ENCODE measurements at regions not wholly inside any gene's neighbourhood (a gene's known extent, or its start where the extent isn't known, plus 50 kb on each side); places are given as distances from the start of the nearest gene placed in this dataset.

- Histone ChIP-seq H3K9me3 (ENCODE audit: control insufficient read depth in 3 of 3, low read length in 3 of 3) (no peaks in the 10 kb centered on the region), H3K27ac (ENCODE audit: low read depth, low read length) (no peak overlapping the region), H3K36me3 (ENCODE audit: control insufficient read depth in 3 of 3, insufficient read depth in 3 of 3, low read length in 3 of 3) (no peaks in the 10 kb centered on the region), H3K4me1 (ENCODE audit: control insufficient read depth in 3 of 3, insufficient read depth in 3 of 3, low read length in 3 of 3) (no peaks in the 10 kb centered on the region), H3K27me3 (ENCODE audit: control insufficient read depth in 3 of 3, insufficient read depth in 3 of 3, low read length in 3 of 3) (no peaks in the 10 kb centered on the region), H3K9ac (ENCODE audit: low read depth in 1 of 3, low read length in 3 of 3) (no peak overlapping the region), H3K4me3 (ENCODE audit: low read length in 3 of 3) (no peak overlapping the region)
Observed at GRCh38 chr1:216984536-216984935, 261.3 kb upstream of the ESRRG start.

- Histone ChIP-seq H3K27ac (ENCODE audit: low read depth, low read length) (no peak overlapping the region), H3K36me3 (ENCODE audit: control insufficient read depth in 3 of 3, insufficient read depth in 3 of 3, low read length in 3 of 3) (no peaks in the 10 kb centered on the region)
Observed at GRCh38 chr1:216983823-216984222, 260.6 kb upstream of the ESRRG start.

DNA sequence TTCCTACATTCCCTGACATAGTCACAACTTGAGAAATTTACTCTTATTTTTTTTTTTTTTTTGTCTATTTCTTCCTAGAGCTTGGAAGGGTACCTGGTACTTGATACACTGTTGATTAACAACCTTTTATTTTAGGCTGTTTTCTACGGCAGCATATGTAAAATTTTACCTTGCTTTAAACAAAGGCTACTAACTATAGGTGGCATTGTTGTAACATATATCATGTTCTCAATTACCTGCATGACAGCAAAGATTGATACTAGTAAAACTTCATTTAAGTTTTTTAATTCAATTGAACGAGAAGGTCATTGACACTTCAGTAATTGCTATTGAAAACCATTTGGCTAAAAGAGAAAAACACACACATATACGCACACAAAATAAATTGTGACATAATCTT lies 238.3 kb upstream of the ESRRG start:
- Histone ChIP-seq H3K9ac (ENCODE audit: low read depth in 1 of 3, low read length in 3 of 3) (no peak overlapping the region), H3K4me1 (ENCODE audit: control insufficient read depth in 3 of 3, insufficient read depth in 3 of 3, low read length in 3 of 3) (no peaks in the 10 kb centered on the region), H3K27ac (ENCODE audit: low read depth, low read length) (no peak overlapping the region), H3K36me3 (ENCODE audit: control insufficient read depth in 3 of 3, insufficient read depth in 3 of 3, low read length in 3 of 3) (no peaks in the 10 kb centered on the region), H3K9me3 (ENCODE audit: control insufficient read depth in 3 of 3, low read length in 3 of 3) (no peaks in the 10 kb centered on the region), H3K27me3 (ENCODE audit: control insufficient read depth in 3 of 3, insufficient read depth in 3 of 3, low read length in 3 of 3) (no peaks in the 10 kb centered on the region), H3K4me3 (ENCODE audit: low read length in 3 of 3) (no peak overlapping the region)

More at GRCh38 chr1:216983823-216984222, 260.6 kb upstream of the ESRRG start:
- Histone ChIP-seq H3K9me3 (ENCODE audit: control insufficient read depth in 3 of 3, low read length in 3 of 3) (no peaks in the 10 kb centered on the region), H3K9ac (ENCODE audit: low read depth in 1 of 3, low read length in 3 of 3) (no peak overlapping the region), H3K4me1 (ENCODE audit: control insufficient read depth in 3 of 3, insufficient read depth in 3 of 3, low read length in 3 of 3) (no peaks in the 10 kb centered on the region), H3K27me3 (ENCODE audit: control insufficient read depth in 3 of 3, insufficient read depth in 3 of 3, low read length in 3 of 3) (no peaks in the 10 kb centered on the region), H3K4me3 (ENCODE audit: low read length in 3 of 3) (no peak overlapping the region)

- Histone ChIP-seq H3K9me3 (ENCODE audit: control insufficient read depth in 3 of 3, low read length in 3 of 3) (no peaks in the 10 kb centered on the region), H3K9ac (ENCODE audit: low read depth in 1 of 3, low read length in 3 of 3) (no peak overlapping the region), H3K4me3 (ENCODE audit: low read length in 3 of 3) (no peak overlapping the region), H3K27ac (ENCODE audit: low read depth, low read length) (no peak overlapping the region), H3K27me3 (ENCODE audit: control insufficient read depth in 3 of 3, insufficient read depth in 3 of 3, low read length in 3 of 3) (no peaks in the 10 kb centered on the region), H3K36me3 (ENCODE audit: control insufficient read depth in 3 of 3, insufficient read depth in 3 of 3, low read length in 3 of 3) (no peaks in the 10 kb centered on the region), H3K4me1 (ENCODE audit: control insufficient read depth in 3 of 3, insufficient read depth in 3 of 3, low read length in 3 of 3) (no peaks in the 10 kb centered on the region)
Observed at GRCh38 chr1:216960716-216961115, 237.5 kb upstream of the ESRRG start.

- Histone ChIP-seq H3K36me3 (ENCODE audit: control insufficient read depth in 3 of 3, insufficient read depth in 3 of 3, low read length in 3 of 3) (no peaks in the 10 kb centered on the region), H3K4me1 (ENCODE audit: control insufficient read depth in 3 of 3, insufficient read depth in 3 of 3, low read length in 3 of 3) (no peaks in the 10 kb centered on the region), H3K4me3 (ENCODE audit: low read length in 3 of 3) (no peak overlapping the region), H3K9ac (ENCODE audit: low read depth in 1 of 3, low read length in 3 of 3) (no peak overlapping the region), H3K27me3 (ENCODE audit: control insufficient read depth in 3 of 3, insufficient read depth in 3 of 3, low read length in 3 of 3) (no peaks in the 10 kb centered on the region), H3K9me3 (ENCODE audit: control insufficient read depth in 3 of 3, low read length in 3 of 3) (peaks cover 0 to 4% (median 0%) of the 10 kb centered on the region in 3 donors), H3K27ac (ENCODE audit: low read depth, low read length) (no peak overlapping the region)
Observed at GRCh38 chr1:216958569-216958968, 235.3 kb upstream of the ESRRG start.

DNA sequence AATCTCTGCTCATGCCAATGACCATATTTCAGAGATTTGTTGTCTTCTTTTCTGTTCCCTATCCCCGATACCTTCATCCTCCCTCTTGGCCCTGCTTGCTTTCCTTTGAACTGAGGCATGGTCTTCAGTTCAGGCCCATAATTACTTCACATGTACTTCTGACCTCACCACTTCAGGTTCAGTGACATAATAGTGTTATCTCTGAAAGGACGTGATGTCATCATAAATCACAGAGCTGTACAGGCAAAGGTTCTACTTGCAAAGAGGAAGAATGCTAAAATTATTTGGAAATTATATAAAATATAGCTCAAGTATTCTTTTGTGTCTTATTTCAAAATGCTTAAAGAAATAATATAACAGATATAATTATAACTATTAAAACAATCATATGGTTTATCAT lies 230.3 kb upstream of the ESRRG start:
- H3K27ac ChIP-seq (ENCODE audit: low read depth, low read length): no peak overlapping the region
- peaks cover 0 to 4% (median 0%) of the 10 kb centered on the region in 3 donors for H3K9me3 ChIP-seq (ENCODE audit: control insufficient read depth in 3 of 3, low read length in 3 of 3)
- H3K27me3 ChIP-seq (ENCODE audit: control insufficient read depth in 3 of 3, insufficient read depth in 3 of 3, low read length in 3 of 3): no peaks in the 10 kb centered on the region
- no peak overlapping the region for H3K9ac ChIP-seq (ENCODE audit: low read depth in 1 of 3, low read length in 3 of 3)
- no peaks in the 10 kb centered on the region for H3K4me1 ChIP-seq (ENCODE audit: control insufficient read depth in 3 of 3, insufficient read depth in 3 of 3, low read length in 3 of 3)
- no peak overlapping the region for H3K4me3 ChIP-seq (ENCODE audit: low read length in 3 of 3)
- H3K36me3 ChIP-seq (ENCODE audit: control insufficient read depth in 3 of 3, insufficient read depth in 3 of 3, low read length in 3 of 3): no peaks in the 10 kb centered on the region

DNA sequence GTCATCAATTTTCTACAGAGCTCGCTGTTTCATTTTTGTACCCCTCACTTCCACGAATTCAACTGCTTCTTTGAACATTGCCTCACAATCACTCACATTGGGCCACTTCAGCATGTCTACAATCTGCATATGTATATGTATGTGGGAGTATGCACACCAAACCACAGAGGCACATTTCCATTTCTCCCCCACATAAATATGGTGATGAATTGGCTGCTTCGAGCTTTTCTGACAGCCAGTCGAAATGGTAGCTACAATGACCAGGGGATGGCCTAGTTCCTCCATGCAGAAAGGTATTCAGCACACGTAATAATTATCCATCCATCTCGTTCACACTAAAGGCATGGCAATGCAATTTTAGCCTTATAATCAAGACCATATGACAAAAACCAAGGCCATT lies 229.6 kb upstream of the ESRRG start:
- peaks cover 0 to 4% (median 0%) of the 10 kb centered on the region in 3 donors for H3K9me3 ChIP-seq (ENCODE audit: control insufficient read depth in 3 of 3, low read length in 3 of 3)
- H3K4me3 ChIP-seq (ENCODE audit: low read length in 3 of 3): no peak overlapping the region
- H3K9ac ChIP-seq (ENCODE audit: low read depth in 1 of 3, low read length in 3 of 3): no peak overlapping the region
- no peaks in the 10 kb centered on the region for H3K4me1 ChIP-seq (ENCODE audit: control insufficient read depth in 3 of 3, insufficient read depth in 3 of 3, low read length in 3 of 3)
- H3K27ac ChIP-seq (ENCODE audit: low read depth, low read length): no peak overlapping the region
- H3K36me3 ChIP-seq (ENCODE audit: control insufficient read depth in 3 of 3, insufficient read depth in 3 of 3, low read length in 3 of 3): no peaks in the 10 kb centered on the region
- H3K27me3 ChIP-seq (ENCODE audit: control insufficient read depth in 3 of 3, insufficient read depth in 3 of 3, low read length in 3 of 3): no peaks in the 10 kb centered on the region

GRCh38 chr1:216945538-216946080 lies 222.4 kb upstream of the ESRRG start:
- Histone ChIP-seq H3K27me3 (ENCODE audit: control insufficient read depth in 3 of 3, insufficient read depth in 3 of 3, low read length in 3 of 3) (no peaks in the 10 kb centered on the region), H3K9me3 (ENCODE audit: control insufficient read depth in 3 of 3, low read length in 3 of 3) (no peaks in the 10 kb centered on the region), H3K4me3 (ENCODE audit: low read length in 3 of 3) (no peak overlapping the region), H3K27ac (ENCODE audit: low read depth, low read length) (no peak overlapping the region), H3K9ac (ENCODE audit: low read depth in 1 of 3, low read length in 3 of 3) (no peak overlapping the region), H3K36me3 (ENCODE audit: control insufficient read depth in 3 of 3, insufficient read depth in 3 of 3, low read length in 3 of 3) (no peaks in the 10 kb centered on the region), H3K4me1 (ENCODE audit: control insufficient read depth in 3 of 3, insufficient read depth in 3 of 3, low read length in 3 of 3) (no peaks in the 10 kb centered on the region)

- Histone ChIP-seq H3K4me3 (ENCODE audit: low read length in 3 of 3) (no peak overlapping the region), H3K27me3 (ENCODE audit: control insufficient read depth in 3 of 3, insufficient read depth in 3 of 3, low read length in 3 of 3) (no peaks in the 10 kb centered on the region), H3K36me3 (ENCODE audit: control insufficient read depth in 3 of 3, insufficient read depth in 3 of 3, low read length in 3 of 3) (no peaks in the 10 kb centered on the region), H3K4me1 (ENCODE audit: control insufficient read depth in 3 of 3, insufficient read depth in 3 of 3, low read length in 3 of 3) (no peaks in the 10 kb centered on the region), H3K27ac (ENCODE audit: low read depth, low read length) (no peak overlapping the region), H3K9me3 (ENCODE audit: control insufficient read depth in 3 of 3, low read length in 3 of 3) (no peaks in the 10 kb centered on the region), H3K9ac (ENCODE audit: low read depth in 1 of 3, low read length in 3 of 3) (no peak overlapping the region)
Observed at GRCh38 chr1:216944864-216945510, 221.8 kb upstream of the ESRRG start.

- Histone ChIP-seq H3K36me3 (ENCODE audit: control insufficient read depth in 3 of 3, insufficient read depth in 3 of 3, low read length in 3 of 3) (no peaks in the 10 kb centered on the region), H3K4me3 (ENCODE audit: low read length in 3 of 3) (no peak overlapping the region), H3K27me3 (ENCODE audit: control insufficient read depth in 3 of 3, insufficient read depth in 3 of 3, low read length in 3 of 3) (no peaks in the 10 kb centered on the region), H3K27ac (ENCODE audit: low read depth, low read length) (no peak overlapping the region), H3K9ac (ENCODE audit: low read depth in 1 of 3, low read length in 3 of 3) (no peak overlapping the region), H3K9me3 (ENCODE audit: control insufficient read depth in 3 of 3, low read length in 3 of 3) (no peaks in the 10 kb centered on the region), H3K4me1 (ENCODE audit: control insufficient read depth in 3 of 3, insufficient read depth in 3 of 3, low read length in 3 of 3) (no peaks in the 10 kb centered on the region)
Observed at GRCh38 chr1:216937491-216937890, 214.3 kb upstream of the ESRRG start.
